ENCODE measurements at regions not wholly inside any gene's neighbourhood (a gene's known extent, or its start where the extent isn't known, plus 50 kb on each side); places are given as distances from the start of the nearest gene placed in this dataset.
A peak's percentile ranks its signal among the peaks of the same experiment; 100 is the strongest.

GRCh38 chr15:38882221-38882620 lies 317.6 kb upstream of the RASGRP1 start:
- Histone ChIP-seq H3K27ac (ENCODE audit: low read depth, low read length) (no peak overlapping the region), H3K9me3 (ENCODE audit: control insufficient read depth, insufficient read depth, low read length) (no peaks in the 10 kb centered on the region), H3K4me3 (ENCODE audit: low read depth, low read length) (no peak overlapping the region), H3K27me3 (ENCODE audit: control insufficient read depth, insufficient read depth, low read length) (no peaks in the 10 kb centered on the region)
- TF ChIP-seq, protein P1, sequence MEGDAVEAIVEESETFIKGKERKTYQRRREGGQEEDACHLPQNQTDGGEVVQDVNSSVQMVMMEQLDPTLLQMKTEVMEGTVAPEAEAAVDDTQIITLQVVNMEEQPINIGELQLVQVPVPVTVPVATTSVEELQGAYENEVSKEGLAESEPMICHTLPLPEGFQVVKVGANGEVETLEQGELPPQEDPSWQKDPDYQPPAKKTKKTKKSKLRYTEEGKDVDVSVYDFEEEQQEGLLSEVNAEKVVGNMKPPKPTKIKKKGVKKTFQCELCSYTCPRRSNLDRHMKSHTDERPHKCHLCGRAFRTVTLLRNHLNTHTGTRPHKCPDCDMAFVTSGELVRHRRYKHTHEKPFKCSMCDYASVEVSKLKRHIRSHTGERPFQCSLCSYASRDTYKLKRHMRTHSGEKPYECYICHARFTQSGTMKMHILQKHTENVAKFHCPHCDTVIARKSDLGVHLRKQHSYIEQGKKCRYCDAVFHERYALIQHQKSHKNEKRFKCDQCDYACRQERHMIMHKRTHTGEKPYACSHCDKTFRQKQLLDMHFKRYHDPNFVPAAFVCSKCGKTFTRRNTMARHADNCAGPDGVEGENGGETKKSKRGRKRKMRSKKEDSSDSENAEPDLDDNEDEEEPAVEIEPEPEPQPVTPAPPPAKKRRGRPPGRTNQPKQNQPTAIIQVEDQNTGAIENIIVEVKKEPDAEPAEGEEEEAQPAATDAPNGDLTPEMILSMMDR (IDR thresholded peaks at IDR 0.05; ENCODE audit: low read depth, low read length) = no peak
- ChIA-PET POLR2A (no interaction called here), CTCF (no interaction called here)
- no peak for DNase-seq (ENCODE audit: low read depth, low spot score)

- no peaks in the 10 kb centered on the region for H3K9me3 ChIP-seq (ENCODE audit: control insufficient read depth, insufficient read depth, low read length)
- H3K27ac ChIP-seq (ENCODE audit: low read depth, low read length) = no peak overlapping the region
- no peaks in the 10 kb centered on the region for H3K27me3 ChIP-seq (ENCODE audit: control insufficient read depth, insufficient read depth, low read length)
- DNase-seq (ENCODE audit: low read depth, low spot score) = no peak
- ChIA-PET CTCF (no interaction called here), POLR2A (interaction anchor here (0.6 kb wide), 1 partner anchor 351 kb away, joined by 3 read pairs; no protein-coding TSS in a partner anchor)
- no peak overlapping the region for H3K4me3 ChIP-seq (ENCODE audit: low read depth, low read length)
- TF ChIP-seq, protein P1 (IDR thresholded peaks at IDR 0.05; ENCODE audit: low read depth, low read length) = no peak
Observed at GRCh38 chr15:38883987-38884386, 319.4 kb upstream of the RASGRP1 start.

DNA sequence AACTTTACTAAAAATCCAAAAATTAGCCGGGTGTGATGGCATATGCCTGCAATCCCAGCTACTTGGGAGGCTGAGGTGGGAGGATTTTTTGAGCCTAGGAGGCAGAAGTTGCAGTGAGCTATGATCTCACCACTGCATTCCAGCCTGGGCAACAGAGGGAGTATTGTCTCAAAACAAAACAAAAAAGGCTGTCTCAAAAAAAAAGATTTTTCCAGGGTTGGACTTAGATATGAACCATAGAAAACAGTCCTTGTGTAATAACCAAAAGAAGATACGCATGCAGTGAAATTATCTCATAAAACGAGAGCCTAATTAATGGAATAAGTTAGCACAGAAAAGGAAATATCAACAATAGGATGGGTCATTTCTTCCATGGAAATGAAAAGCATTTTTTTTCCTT lies 320.4 kb upstream of the RASGRP1 start:
- POLR2A ChIA-PET = no interaction called here
- Histone ChIP-seq H3K27me3 (ENCODE audit: control insufficient read depth, insufficient read depth, low read length) (no peaks in the 10 kb centered on the region), H3K27ac (ENCODE audit: low read depth, low read length) (peak overlapping the region; percentile 69), H3K9me3 (ENCODE audit: control insufficient read depth, insufficient read depth, low read length) (no peaks in the 10 kb centered on the region), H3K4me3 (ENCODE audit: low read depth, low read length) (no peak overlapping the region)
- CTCF ChIA-PET = no interaction called here
- TF ChIP-seq, protein P1 (IDR thresholded peaks at IDR 0.05; ENCODE audit: low read depth, low read length) = no peak
- DNase-seq (ENCODE audit: low read depth, low spot score) = no peak

DNA sequence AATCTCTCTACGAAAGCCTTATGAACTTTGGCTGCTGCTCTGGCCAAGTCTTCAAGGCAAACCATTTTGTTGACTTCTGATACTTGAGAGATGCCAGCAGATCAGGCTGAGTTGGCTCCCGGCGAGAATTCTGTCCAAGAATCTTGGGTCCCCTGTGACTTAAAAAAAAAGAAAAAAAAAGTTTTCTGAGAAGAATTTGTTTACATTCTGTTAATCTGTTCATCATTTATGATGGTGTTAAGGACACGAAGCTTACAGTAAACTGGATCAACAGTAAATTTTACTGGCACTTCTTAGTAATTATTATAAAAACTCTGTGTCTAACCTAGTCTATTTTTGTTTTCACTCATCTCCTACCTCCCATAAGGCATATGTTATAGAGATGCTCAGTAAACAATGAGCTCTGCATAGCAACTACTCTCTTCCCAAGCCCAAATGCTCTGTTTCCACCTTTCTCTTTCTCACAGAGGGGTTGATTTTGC lies 320.9 kb upstream of the RASGRP1 start:
- no peaks in the 10 kb centered on the region for H3K27me3 ChIP-seq (ENCODE audit: control insufficient read depth, insufficient read depth, low read length)
- TF ChIP-seq, protein P1 (IDR thresholded peaks at IDR 0.05; ENCODE audit: low read depth, low read length) = no peak
- H3K4me3 ChIP-seq (ENCODE audit: low read depth, low read length) = peak overlapping the region; percentile 12; the same call in 1 of the 2 replicates
- ChIA-PET POLR2A (no interaction called here), CTCF (interaction anchor here (1.2 kb wide), 1 partner anchor 186 kb away, joined by 3 read pairs; no protein-coding TSS in a partner anchor)
- peak overlapping the region; percentile 69 for H3K27ac ChIP-seq (ENCODE audit: low read depth, low read length)
- DNase-seq (ENCODE audit: low read depth, low spot score) = no peak
- no peaks in the 10 kb centered on the region for H3K9me3 ChIP-seq (ENCODE audit: control insufficient read depth, insufficient read depth, low read length)

GRCh38 chr15:38886315-38887163 lies 321.9 kb upstream of the RASGRP1 start:
- Histone ChIP-seq H3K27ac (ENCODE audit: low read depth, low read length) (peak overlapping the region; percentile 85), H3K27me3 (ENCODE audit: control insufficient read depth, insufficient read depth, low read length) (no peaks in the 10 kb centered on the region), H3K9me3 (ENCODE audit: control insufficient read depth, insufficient read depth, low read length) (no peaks in the 10 kb centered on the region), H3K4me3 (ENCODE audit: low read depth, low read length) (peak overlapping the region; percentile 47)
- POLR2A ChIA-PET = no interaction called here
- CTCF ChIA-PET = interaction anchor here (0.6 to 1.2 kb wide), 2 partner anchors 187 to 744 kb away, joined by 3 to 4 read pairs; no protein-coding TSS in a partner anchor
- TF ChIP-seq, protein P1 (IDR thresholded peaks at IDR 0.05; ENCODE audit: low read depth, low read length) = no peak
- peak; percentile 65 for DNase-seq (ENCODE audit: low read depth, low spot score)
